ENCODE measurements at regions not wholly inside any gene's neighbourhood (a gene's known extent, or its start where the extent isn't known, plus 50 kb on each side); places are given as distances from the start of the nearest gene placed in this dataset.

DNA sequence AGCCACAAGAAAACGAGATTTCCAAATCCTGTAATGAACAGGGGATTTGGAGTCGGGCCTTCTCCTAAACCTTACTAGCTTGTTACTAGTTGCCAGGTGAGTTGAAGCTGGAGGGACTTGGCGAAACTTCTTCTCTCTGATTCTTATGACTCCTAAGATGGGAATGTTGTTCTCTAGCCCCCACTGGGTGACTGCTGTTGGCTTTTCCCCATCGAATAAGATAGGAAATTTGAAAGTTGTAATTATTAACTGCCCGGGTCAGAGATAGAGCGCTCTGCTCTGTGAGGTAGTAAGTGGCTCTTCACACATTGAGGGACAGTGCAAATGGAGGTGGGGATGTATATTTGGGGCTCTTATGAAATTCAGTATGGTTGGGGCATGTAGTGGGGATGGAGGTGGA is 111.2 kb upstream of the MBNL2 start:
- no peak for DNase-seq
- Histone ChIP-seq H3K27ac (ENCODE audit: low read length) (no peak overlapping the region), H3K4me3 (ENCODE audit: low read length) (no peak overlapping the region), H3K36me3 (ENCODE audit: control insufficient read depth, insufficient read depth, low read length) (no peaks in the 10 kb centered on the region), H3K9me3 (ENCODE audit: control insufficient read depth, low read depth, low read length) (no peaks in the 10 kb centered on the region), H3K27me3 (ENCODE audit: control insufficient read depth, insufficient read depth, low read length) (peaks cover 5% of the 10 kb centered on the region), H3K4me1 (ENCODE audit: control insufficient read depth, insufficient read depth, low read length) (peaks cover 12% of the 10 kb centered on the region)
- WGBS (ENCODE audit: insufficient coverage, low lambda C conversion rate): no CpG with 5 or more reads among the region's 6 CpGs

DNA sequence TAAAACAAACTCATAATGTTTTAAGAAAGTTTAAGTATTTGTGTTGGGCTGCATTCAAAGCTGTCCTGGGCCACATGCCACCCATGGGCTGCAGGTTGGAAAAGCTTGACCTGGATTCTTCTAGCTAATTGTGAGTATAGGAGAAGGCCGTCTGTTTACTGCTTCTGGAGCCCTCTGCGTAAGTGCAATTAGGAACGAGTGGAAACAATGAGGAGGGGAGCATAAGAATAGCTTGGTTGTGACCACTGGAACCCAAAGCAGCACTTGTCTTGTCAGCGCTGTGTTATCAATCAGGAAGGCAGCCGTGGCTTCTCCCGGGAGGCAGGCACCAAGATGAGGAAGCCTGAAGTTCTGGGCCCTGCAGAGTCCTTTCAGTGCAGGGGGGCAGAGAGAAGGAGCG is 110.4 kb upstream of the MBNL2 start:
- peaks cover 5% of the 10 kb centered on the region for H3K27me3 ChIP-seq (ENCODE audit: control insufficient read depth, insufficient read depth, low read length)
- H3K27ac ChIP-seq (ENCODE audit: low read length): no peak overlapping the region
- DNase-seq: no peak
- H3K36me3 ChIP-seq (ENCODE audit: control insufficient read depth, insufficient read depth, low read length): no peaks in the 10 kb centered on the region
- no peak overlapping the region for H3K4me3 ChIP-seq (ENCODE audit: low read length)
- H3K9me3 ChIP-seq (ENCODE audit: control insufficient read depth, low read depth, low read length): no peaks in the 10 kb centered on the region
- peaks cover 12% of the 10 kb centered on the region for H3K4me1 ChIP-seq (ENCODE audit: control insufficient read depth, insufficient read depth, low read length)
- no CpG with 5 or more reads among the region's 7 CpGs for WGBS (ENCODE audit: insufficient coverage, low lambda C conversion rate)

DNA sequence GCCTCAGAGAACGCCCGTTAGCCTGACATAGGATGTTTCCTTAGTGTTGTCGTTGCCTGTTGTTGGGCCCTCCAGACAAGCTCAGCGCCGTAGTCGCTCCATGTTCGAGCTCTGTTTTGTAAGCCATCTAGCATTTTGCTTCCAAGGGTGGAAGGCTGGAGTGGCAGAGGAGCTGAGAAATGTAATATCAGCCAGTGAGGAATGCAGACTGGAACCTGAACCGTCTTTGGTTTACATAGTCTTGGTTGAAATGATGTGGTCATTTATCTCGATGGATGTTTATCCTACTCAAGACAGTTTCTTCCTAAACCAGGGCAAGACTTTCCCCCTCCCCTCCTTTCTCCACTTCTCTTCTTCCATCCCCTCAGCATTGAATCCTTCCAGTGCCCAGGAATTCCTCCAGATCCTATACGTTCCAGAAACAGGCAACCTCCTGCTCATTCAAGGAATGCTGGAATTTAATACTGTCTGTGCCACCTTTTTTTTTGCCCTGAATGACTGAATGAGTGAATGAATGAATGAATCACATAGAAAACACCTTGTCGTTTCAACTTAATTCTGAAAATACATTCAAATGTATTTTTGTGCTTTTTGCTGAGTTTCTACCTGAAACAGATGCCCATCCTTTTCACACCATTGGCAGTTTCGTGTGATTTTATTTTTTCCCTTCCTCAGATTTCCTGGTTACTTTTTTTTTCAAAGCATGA is 109.5 kb upstream of the MBNL2 start:
- Histone ChIP-seq H3K27me3 (ENCODE audit: control insufficient read depth, insufficient read depth, low read length) (peaks cover 5% of the 10 kb centered on the region), H3K27ac (ENCODE audit: low read length) (no peak overlapping the region), H3K9me3 (ENCODE audit: control insufficient read depth, low read depth, low read length) (no peaks in the 10 kb centered on the region), H3K36me3 (ENCODE audit: control insufficient read depth, insufficient read depth, low read length) (no peaks in the 10 kb centered on the region), H3K4me3 (ENCODE audit: low read length) (no peak overlapping the region), H3K4me1 (ENCODE audit: control insufficient read depth, insufficient read depth, low read length) (peaks cover 12% of the 10 kb centered on the region)
- DNase-seq: no peak
- 0% methylated on average over 2 of the region's 12 CpGs for WGBS (ENCODE audit: insufficient coverage, low lambda C conversion rate)

DNA sequence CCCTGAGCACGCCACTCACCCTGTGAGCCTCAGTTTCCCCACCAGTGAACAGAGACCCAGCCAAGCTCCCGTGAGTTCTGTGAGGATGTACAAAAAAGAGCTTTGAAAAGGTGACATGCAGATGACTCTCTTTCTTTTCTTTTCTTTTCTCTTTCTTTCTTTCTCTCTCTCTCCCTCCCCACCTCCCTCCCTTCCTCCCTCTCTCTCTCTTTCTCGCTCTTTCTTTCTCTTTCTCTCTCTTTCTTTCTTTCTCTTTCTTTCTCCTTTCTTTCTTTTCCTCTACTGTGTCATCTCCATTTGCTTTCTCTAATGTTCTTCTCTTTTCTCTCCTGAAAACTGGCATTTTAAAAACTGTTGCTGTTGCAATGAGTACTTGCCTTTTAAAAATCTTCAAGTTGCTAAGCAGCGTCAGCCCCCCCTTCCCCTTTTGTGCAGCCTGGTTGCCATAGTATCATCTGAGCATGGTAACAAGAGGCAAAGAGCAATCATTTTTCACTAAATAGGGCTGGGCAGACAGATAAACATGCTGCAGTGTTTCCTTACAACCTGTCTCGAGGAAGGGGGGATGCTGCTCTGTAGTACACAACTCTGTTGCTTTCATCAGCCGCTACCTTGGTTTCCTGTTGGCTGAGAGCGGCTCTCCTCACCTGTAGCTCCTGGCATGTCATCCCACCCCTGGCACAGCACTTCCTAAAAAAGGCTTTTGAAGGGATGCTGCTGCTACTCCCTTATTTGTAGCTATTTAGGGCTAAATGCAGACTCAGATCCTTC is 108.7 kb upstream of the MBNL2 start:
- H3K4me3 ChIP-seq (ENCODE audit: low read length): no peak overlapping the region
- H3K36me3 ChIP-seq (ENCODE audit: control insufficient read depth, insufficient read depth, low read length): no peaks in the 10 kb centered on the region
- H3K27me3 ChIP-seq (ENCODE audit: control insufficient read depth, insufficient read depth, low read length): peaks cover 5% of the 10 kb centered on the region
- no peak overlapping the region for H3K27ac ChIP-seq (ENCODE audit: low read length)
- 67% methylated on average over 2 of the region's 7 CpGs for WGBS (ENCODE audit: insufficient coverage, low lambda C conversion rate)
- H3K4me1 ChIP-seq (ENCODE audit: control insufficient read depth, insufficient read depth, low read length): peaks cover 12% of the 10 kb centered on the region
- H3K9me3 ChIP-seq (ENCODE audit: control insufficient read depth, low read depth, low read length): no peaks in the 10 kb centered on the region
- peak; percentile 49 to 73 for DNase-seq

DNA sequence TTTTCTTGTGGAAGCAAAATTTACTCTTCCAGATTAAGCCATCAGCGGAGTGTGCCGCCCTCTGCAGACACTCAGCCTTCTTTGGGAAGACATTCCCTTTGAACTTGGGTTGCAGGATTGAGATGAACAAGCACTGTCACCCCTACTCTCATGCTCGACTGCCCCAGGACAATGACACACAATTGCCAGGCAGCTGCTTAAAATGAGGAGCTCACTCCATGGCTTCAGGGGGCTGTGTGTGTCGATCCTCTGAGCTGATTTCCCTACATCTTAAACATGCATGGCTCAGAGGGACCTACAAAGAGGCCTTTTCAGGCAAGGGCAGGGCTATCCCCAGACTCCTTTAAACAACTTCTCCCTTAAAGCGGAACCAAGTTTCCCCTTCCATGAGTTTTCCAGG is 107.5 kb upstream of the MBNL2 start:
- Histone ChIP-seq H3K4me1 (ENCODE audit: control insufficient read depth, insufficient read depth, low read length) (peaks cover 7% of the 10 kb centered on the region), H3K27ac (ENCODE audit: low read length) (no peak overlapping the region), H3K27me3 (ENCODE audit: control insufficient read depth, insufficient read depth, low read length) (no peaks in the 10 kb centered on the region), H3K9me3 (ENCODE audit: control insufficient read depth, low read depth, low read length) (no peaks in the 10 kb centered on the region), H3K36me3 (ENCODE audit: control insufficient read depth, insufficient read depth, low read length) (no peaks in the 10 kb centered on the region), H3K4me3 (ENCODE audit: low read length) (no peak overlapping the region)
- no CpG with 5 or more reads among the region's 5 CpGs for WGBS (ENCODE audit: insufficient coverage, low lambda C conversion rate)
- DNase-seq: no peak

DNA sequence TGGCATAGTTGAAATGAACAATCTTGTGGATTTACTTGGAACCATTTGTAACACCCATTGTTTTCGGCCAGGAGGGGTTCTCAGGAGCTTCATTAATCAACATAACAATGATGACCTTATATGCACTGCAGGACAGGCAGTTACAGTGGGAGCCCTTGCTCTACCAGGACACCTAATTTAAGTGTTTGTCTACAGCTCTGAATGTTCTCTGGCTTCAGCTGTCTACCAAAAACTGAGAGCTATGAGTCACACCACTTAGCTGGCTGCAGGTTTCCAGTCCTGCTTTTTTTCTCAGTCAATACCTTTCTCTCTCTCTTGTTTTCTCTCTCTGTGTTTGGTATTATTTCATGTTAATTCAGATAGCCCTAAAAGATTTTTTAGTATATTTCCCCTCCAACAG is 105.4 kb upstream of the MBNL2 start:
- H3K9me3 ChIP-seq (ENCODE audit: control insufficient read depth, low read depth, low read length): no peaks in the 10 kb centered on the region
- no peak overlapping the region for H3K27ac ChIP-seq (ENCODE audit: low read length)
- WGBS (ENCODE audit: insufficient coverage, low lambda C conversion rate): 100% methylated on average over 1 of the region's 1 CpG
- DNase-seq: no peak
- H3K4me1 ChIP-seq (ENCODE audit: control insufficient read depth, insufficient read depth, low read length): peaks cover 6% of the 10 kb centered on the region
- no peak overlapping the region for H3K4me3 ChIP-seq (ENCODE audit: low read length)
- H3K36me3 ChIP-seq (ENCODE audit: control insufficient read depth, insufficient read depth, low read length): no peaks in the 10 kb centered on the region
- H3K27me3 ChIP-seq (ENCODE audit: control insufficient read depth, insufficient read depth, low read length): no peaks in the 10 kb centered on the region

DNA sequence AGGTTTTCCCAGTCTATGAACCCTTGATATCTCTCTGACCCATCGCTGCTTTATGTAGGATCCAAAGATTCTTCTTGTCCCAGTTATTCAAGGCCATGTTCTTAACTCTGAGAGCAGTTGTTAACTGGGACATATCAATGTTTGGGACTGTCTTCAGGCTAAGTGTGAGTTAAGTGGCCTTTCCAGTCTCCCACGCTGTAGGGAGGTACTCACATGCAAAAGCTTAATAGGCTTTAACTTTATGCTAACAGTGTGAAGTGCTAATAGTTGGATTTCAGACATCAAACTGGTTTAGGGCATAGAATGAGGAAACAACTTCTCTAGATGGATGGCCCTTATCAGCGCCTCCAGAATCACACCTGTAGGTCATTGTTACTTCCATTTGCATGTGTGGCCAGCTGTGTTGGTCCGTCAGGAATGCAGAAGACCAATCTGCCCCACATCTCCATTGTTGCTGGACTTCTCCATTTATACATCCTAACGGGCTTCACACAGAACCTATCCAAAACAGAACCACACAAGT is 104.7 kb upstream of the MBNL2 start:
- Histone ChIP-seq H3K4me1 (ENCODE audit: control insufficient read depth, insufficient read depth, low read length) (peaks cover 7% of the 10 kb centered on the region), H3K27ac (ENCODE audit: low read length) (no peak overlapping the region), H3K4me3 (ENCODE audit: low read length) (no peak overlapping the region), H3K36me3 (ENCODE audit: control insufficient read depth, insufficient read depth, low read length) (no peaks in the 10 kb centered on the region), H3K9me3 (ENCODE audit: control insufficient read depth, low read depth, low read length) (no peaks in the 10 kb centered on the region), H3K27me3 (ENCODE audit: control insufficient read depth, insufficient read depth, low read length) (no peaks in the 10 kb centered on the region)
- DNase-seq: no peak
- WGBS (ENCODE audit: insufficient coverage, low lambda C conversion rate): no CpG with 5 or more reads among the region's 5 CpGs

DNA sequence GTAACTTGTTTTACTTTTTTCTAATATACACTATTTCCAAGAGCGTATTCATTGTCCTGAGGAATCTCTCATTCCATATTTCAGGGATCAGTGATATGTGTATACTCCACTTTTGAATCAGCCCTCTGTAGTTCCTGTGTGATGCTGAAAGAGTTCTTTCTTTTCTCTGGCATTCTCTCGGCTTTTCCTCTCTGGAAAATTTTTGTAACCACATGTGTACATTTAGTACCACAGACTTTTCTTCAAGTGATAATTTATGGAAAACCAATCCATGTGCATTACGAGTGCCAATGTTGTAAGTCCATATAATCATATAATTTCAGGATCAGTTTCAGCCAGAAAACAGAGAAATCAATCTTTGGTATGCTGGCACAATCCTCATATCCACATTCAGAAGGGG is 102.2 kb upstream of the MBNL2 start:
- Histone ChIP-seq H3K4me3 (ENCODE audit: low read length) (no peak overlapping the region), H3K27me3 (ENCODE audit: control insufficient read depth, insufficient read depth, low read length) (no peaks in the 10 kb centered on the region), H3K36me3 (ENCODE audit: control insufficient read depth, insufficient read depth, low read length) (no peaks in the 10 kb centered on the region), H3K9me3 (ENCODE audit: control insufficient read depth, low read depth, low read length) (no peaks in the 10 kb centered on the region), H3K4me1 (ENCODE audit: control insufficient read depth, insufficient read depth, low read length) (peaks cover 9% of the 10 kb centered on the region), H3K27ac (ENCODE audit: low read length) (no peak overlapping the region)
- WGBS (ENCODE audit: insufficient coverage, low lambda C conversion rate): 100% methylated on average over 1 of the region's 3 CpGs
- DNase-seq: no peak

DNA sequence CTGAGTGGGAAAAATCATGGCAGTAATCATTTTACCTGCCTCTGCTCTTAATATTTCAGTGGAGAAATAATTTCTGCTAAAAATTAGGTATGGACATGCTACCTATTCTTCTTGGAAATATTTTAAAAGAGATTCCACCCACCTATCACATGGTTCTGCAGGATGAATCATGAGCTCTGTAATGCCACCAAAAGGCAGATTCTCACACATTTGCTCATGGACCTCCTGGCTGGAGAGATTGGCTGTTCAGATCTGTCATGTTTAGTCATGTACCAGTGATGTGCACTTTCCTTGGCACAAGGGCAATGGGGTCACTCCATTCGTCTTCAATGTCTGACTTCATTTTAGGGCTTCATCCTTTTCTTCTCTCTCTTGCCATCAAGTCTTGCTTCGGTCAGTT is 101.8 kb upstream of the MBNL2 start:
- WGBS (ENCODE audit: insufficient coverage, low lambda C conversion rate): 80% methylated on average over 1 of the region's 2 CpGs
- no peaks in the 10 kb centered on the region for H3K9me3 ChIP-seq (ENCODE audit: control insufficient read depth, low read depth, low read length)
- no peak overlapping the region for H3K4me3 ChIP-seq (ENCODE audit: low read length)
- no peaks in the 10 kb centered on the region for H3K36me3 ChIP-seq (ENCODE audit: control insufficient read depth, insufficient read depth, low read length)
- H3K27me3 ChIP-seq (ENCODE audit: control insufficient read depth, insufficient read depth, low read length): no peaks in the 10 kb centered on the region
- no peak overlapping the region for H3K27ac ChIP-seq (ENCODE audit: low read length)
- H3K4me1 ChIP-seq (ENCODE audit: control insufficient read depth, insufficient read depth, low read length): peaks cover 13% of the 10 kb centered on the region
- no peak for DNase-seq

DNA sequence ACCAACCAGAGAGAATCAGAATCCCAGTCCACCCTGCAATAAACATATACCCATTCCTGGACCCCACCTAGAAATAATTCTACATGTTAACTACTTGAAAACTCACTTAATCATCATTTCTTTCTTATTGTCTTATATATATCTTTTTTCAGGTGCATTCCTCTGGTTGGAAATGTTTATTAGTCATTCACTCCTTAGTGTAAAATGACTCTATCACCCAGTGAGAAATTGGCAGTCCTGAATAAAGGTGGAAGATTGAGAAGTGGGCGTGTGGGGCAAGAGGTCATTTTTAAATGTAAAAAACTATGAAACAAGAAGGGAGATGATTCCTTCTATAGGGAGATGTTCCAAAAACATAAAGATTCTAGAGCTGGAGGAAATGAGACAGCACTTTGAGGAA is 101.2 kb upstream of the MBNL2 start:
- no peak overlapping the region for H3K4me3 ChIP-seq (ENCODE audit: low read length)
- H3K9me3 ChIP-seq (ENCODE audit: control insufficient read depth, low read depth, low read length): no peaks in the 10 kb centered on the region
- H3K4me1 ChIP-seq (ENCODE audit: control insufficient read depth, insufficient read depth, low read length): peaks cover 20% of the 10 kb centered on the region
- no CpG with 5 or more reads among the region's 1 CpG for WGBS (ENCODE audit: insufficient coverage, low lambda C conversion rate)
- DNase-seq: no peak
- no peaks in the 10 kb centered on the region for H3K27me3 ChIP-seq (ENCODE audit: control insufficient read depth, insufficient read depth, low read length)
- H3K36me3 ChIP-seq (ENCODE audit: control insufficient read depth, insufficient read depth, low read length): no peaks in the 10 kb centered on the region
- H3K27ac ChIP-seq (ENCODE audit: low read length): no peak overlapping the region

Measured in large intestine (tissue), 3 donors.